Body of pancreas (tissue), 4 donors: ENCODE measurements at regions not wholly inside any gene's neighbourhood (a gene's known extent, or its start where the extent isn't known, plus 50 kb on each side); places are given as distances from the start of the nearest gene placed in this dataset.

Experiments used
- CTCF ChIP-seq, 7 experiments: fragments of 450-650 bp in 4 of 7; fragments of 200-600 bp in 3 of 7; sonication (generic) in 3 of 7; IDR thresholded peaks; one replicate each; pipeline ENCODE4 v1.5.1; 2016 to 2019; ENCODE audit warnings: antibody characterized with exemption in 7 of 7
- POLR2A ChIP-seq, 3 donors: fragments of 450-650 bp; IDR thresholded peaks; one replicate each; pipeline ENCODE4 v1.6.1; 2016; ENCODE audit warnings: antibody characterized with exemption in 3 of 3, mild to moderate bottlenecking in 2 of 3

- TF ChIP-seq CTCF (IDR thresholded peaks at IDR 0.05) = no peak
- no peak for TF ChIP-seq POLR2A (IDR thresholded peaks at IDR 0.05)
Observed at GRCh38 chr10:33421789-33422462, 87.5 kb upstream of the NRP1 start.
